Umbilical cord (tissue), 1 donor: ENCODE measurements at regions not wholly inside any gene's neighbourhood (a gene's known extent, or its start where the extent isn't known, plus 50 kb on each side); places are given as distances from the start of the nearest gene placed in this dataset.

Source experiments
- DNase-seq: peaks from one replicate; pipeline ENCODE4 v3.0.0-alpha.2; 2015; ENCODE audit warnings: low spot score

GRCh38 chr1:209057901-209058300, 525.6 kb upstream of the CAMK1G start:
- no peak for DNase-seq

GRCh38 chr1:209059376-209059775, 524.1 kb upstream of the CAMK1G start:
- peak; percentile 16 for DNase-seq

GRCh38 chr1:209059981-209060380, 523.5 kb upstream of the CAMK1G start:
- DNase-seq, result peak; percentile 97

DNA sequence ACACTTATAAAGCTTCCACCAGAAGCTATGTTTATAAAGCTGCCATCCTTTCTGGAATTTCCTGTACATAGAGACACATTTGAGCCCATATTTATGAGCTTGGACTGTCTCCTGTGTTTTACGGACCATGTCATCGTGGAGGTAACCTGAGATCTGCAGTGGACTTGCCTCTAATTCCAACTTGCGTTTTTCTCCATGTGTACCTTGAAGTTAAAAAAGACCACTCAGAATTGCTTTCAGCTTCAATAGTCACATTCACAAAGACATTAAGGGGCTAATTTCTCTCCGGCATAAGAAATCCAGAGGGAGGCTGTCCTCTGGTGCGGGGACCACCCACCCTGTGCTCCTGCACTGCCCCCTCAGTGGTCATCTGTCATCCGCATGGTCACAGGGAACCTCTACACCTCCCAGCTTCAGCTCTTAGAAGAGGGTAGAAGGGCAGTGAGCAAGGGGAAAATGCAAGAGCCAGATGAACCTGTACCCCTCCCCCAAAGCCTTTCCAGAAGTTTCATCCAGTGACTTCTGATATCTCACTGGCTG, 521.4 kb upstream of the CAMK1G start:
- no peak for DNase-seq

- no peak for DNase-seq
These were observed 520.7 kb upstream of the CAMK1G start for GRCh38 chr1:209062863-209063262.

DNA sequence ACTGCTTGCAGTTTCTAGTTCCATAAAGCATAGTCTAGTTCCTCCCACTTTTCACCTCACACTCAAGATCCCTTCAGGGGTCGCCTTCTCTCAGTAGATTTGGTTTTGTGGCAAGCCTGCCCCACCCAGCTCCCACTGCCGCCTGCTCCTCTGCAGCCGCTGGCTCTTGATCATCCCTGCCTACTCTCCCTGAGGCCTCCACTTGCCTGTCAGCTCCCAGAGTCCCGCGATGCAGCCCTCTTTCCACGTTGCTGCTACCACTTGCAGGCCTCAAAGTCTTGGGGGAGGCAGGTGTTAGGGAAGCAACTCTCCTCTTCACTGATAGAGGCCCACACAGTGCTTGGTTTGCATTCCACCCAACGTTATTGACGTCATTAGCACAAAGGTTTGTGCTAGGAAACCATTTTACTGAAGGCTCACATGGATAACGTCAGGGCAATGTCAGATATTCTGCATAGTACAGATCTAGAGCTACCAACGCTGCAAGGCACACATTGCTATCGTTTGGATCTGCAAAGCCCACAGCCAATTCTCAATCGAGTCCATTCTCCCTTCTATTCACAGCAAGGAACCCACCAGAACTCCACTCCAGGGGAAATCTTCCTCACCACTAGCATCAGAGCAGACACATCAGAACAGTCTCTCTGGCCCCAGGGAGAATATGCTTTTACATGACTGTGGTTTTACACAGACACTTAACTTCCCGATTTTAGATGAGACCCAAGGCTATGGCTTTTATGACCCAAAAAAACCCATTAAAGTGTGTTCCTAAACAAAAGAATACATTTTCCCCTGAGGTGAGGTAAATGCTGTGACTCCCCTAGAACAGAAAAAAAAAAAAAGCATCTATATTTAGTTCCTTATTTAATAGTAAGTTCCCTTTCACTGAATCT, 519.5 kb upstream of the CAMK1G start:
- DNase-seq, result no peak

DNA sequence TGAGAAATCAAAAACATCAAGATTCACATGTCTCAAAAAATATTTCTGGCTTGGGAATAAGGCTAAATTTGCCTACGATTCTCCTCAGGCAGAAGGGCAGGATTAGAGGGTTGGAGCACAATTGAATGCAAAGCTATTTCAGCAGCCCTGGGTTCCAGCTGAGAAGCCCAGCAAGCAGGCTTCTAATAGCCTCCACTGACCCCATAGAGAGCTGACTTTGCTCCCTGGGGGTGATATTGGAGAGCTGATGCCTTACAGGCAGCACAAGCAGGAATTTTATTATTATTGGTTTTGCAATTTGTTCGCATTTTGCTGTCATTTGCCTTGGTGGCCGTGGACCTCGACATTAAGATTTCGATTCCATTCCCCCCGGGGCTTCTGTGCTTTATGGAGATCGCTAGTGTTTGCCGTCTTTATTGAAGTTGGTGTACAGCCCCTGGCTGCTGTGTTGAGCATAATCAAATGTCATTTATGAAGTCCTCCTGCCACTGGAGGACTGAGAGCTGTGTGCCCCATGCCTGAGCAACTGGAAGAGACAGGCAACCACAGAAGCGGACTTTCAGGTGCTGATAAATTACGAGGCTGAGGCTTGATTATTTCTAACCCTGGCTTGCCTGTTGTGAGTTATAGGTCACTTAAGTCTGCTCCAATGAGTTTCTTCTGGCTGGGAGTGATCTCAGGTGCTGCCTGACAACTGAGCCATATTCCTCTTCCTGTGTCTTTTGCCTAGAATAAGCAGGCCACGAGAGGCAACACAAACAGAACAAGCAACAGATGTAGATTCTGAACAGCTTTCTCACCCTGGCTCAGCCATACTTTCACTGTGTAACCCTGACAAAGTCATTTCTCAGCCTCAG, 518.4 kb upstream of the CAMK1G start:
- DNase-seq, result no peak

GRCh38 chr1:209072481-209072880, 511.0 kb upstream of the CAMK1G start:
- DNase-seq, result no peak

- no peak for DNase-seq
These were observed 509.6 kb upstream of the CAMK1G start for GRCh38 chr1:209073879-209074278.

GRCh38 chr1:209074575-209075250, 508.8 kb upstream of the CAMK1G start:
- no peak for DNase-seq

- no peak for DNase-seq
These were observed 506.8 kb upstream of the CAMK1G start for GRCh38 chr1:209076688-209077087.

DNA sequence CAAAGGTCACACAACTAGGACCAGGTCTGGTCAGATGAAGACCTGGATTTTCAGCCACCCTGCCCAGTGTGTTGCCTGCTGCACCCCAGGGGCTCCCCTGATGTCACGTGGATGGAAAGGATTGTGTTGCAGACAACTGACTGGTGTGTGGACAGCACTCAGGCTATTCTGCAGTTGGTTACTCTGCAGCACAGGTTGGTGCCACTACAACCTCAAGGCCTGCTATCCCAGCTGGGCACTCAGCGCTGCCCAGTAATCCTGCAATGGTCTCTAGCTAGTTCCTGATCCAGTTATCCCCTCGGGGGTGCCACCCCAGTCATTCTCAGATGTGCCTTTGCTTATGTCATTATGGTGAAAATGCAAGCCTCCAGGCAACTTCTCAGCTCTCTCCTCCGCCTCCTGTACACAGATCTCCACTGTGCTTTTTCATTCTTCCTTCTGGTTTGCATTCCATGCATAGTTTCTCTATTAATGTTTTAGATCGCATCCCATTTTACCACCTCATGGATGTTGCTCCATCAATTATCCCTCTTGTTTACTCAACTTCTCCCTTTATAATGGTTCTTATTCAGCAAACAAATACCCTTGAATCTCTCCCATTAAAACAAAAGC, 503.2 kb upstream of the CAMK1G start:
- DNase-seq, result no peak

- DNase-seq, result peak; percentile 37
These were observed 496.9 kb upstream of the CAMK1G start for GRCh38 chr1:209086486-209087192.

GRCh38 chr1:209094384-209094783, 489.1 kb upstream of the CAMK1G start:
- DNase-seq, result no peak

DNA sequence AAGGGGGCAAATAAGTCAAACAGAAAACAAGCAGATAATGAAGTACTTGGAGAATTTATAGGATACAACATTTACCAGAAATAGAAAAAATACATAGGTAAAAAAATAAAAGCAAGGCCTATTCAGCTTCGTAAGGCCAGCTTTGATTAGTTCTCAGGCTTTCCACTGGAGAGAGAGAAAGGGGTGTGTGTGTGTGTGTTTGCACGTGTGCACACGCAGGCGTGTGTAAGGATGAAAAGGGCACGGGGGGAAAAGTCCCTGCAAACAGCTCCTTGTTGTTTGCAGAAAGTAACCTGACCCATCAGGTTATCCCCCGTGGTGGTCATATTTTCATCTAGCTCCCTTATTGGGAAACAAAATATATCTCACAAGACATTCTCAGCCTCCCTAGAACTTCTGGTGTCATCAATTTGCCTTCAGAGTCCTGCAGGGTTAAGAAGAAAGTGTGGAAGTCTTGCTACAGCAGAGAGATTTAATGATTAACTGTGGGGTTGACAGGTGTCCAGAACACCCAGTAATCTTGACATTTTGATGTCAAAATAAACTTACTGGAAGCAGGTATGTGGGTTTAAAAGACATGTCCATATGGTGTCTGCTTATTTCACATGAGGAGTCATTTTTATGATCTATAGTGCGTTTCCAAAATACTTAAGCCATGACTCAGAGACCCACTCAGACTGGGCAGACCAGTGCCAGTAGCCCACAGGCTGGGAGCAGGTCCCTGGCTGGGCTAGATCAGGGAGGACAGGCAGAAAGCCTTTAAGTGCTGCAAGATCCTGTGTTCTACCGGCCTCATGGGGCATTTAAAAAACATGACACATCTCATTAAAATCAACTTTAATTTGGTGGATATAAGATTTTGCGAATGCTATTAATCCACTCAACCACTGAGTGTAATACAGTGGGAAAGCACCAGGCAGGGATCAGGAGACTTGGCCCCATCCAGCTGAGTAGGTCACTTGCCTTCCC, 487.6 kb upstream of the CAMK1G start:
- DNase-seq, result peak; percentile 77

- no peak for DNase-seq
These were observed 483.1 kb upstream of the CAMK1G start for GRCh38 chr1:209100460-209100859.

GRCh38 chr1:209101106-209101505, 482.4 kb upstream of the CAMK1G start:
- no peak for DNase-seq

- no peak for DNase-seq
These were observed 481.4 kb upstream of the CAMK1G start for GRCh38 chr1:209102120-209102519.

DNA sequence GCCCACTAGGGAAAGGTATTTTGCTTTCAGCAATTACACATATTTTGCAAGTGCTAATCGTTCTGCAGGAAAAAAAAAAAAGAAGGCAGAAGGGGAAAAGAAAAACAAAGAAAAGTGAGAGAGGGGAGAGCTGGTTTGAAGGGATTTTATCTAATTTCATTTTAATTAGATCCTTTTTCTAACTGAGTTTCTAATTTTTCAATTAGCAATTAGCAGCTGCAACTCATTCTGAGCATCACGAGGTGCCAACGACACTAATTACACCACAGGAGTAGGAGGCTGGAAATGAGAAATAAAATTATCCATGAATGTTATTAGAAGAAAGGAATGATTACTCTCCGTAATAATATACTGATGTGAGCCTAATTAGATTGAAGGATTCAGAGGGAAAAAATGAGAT, 481.0 kb upstream of the CAMK1G start:
- no peak for DNase-seq

GRCh38 chr1:209103092-209103491, 480.4 kb upstream of the CAMK1G start:
- DNase-seq, result no peak
